ENCODE measurements at regions not wholly inside any gene's neighbourhood (a gene's known extent, or its start where the extent isn't known, plus 50 kb on each side); places are given as distances from the start of the nearest gene placed in this dataset.

- TF ChIP-seq EZH2phosphoT487 (conservative IDR thresholded peaks at IDR 0.05; ENCODE audit: low read length) (no peak), CTCF (IDR thresholded peaks at IDR 0.05; ENCODE audit: insufficient read depth, low read length, poor library complexity, severe bottlenecking) (no peak)
- Histone ChIP-seq H3K27ac (ENCODE audit: low read depth, low read length) (no peak overlapping the region), H3F3A (ENCODE audit: insufficient read depth) (no peaks in the 10 kb centered on the region), H2AFZ (ENCODE audit: low read depth, low read length, severe bottlenecking) (no peak overlapping the region), H3K9ac (ENCODE audit: low read length) (no peak overlapping the region), H3K79me2 (ENCODE audit: insufficient read depth, low read length) (no peaks in the 10 kb centered on the region), H3K4me2 (ENCODE audit: low read depth, low read length, poor library complexity, severe bottlenecking) (no peak overlapping the region), H3K27me3 (ENCODE audit: low read length) (no peaks in the 10 kb centered on the region), H4K20me1 (ENCODE audit: low read depth, low read length) (no peaks in the 10 kb centered on the region), H3K9me3 (ENCODE audit: insufficient read depth, low read length) (no peaks in the 10 kb centered on the region), H3K9me2 (replicated peaks; ENCODE audit: insufficient read depth, low read length) (no peaks in the 10 kb centered on the region), H3K36me3 (ENCODE audit: low read length) (no peaks in the 10 kb centered on the region), H3K4me3 (ENCODE audit: insufficient read depth, low read length, poor library complexity, severe bottlenecking) (no peak overlapping the region)
These were observed 262.7 kb upstream of the CLINT1 start for GRCh38 chr5:158121678-158122077.

- no peaks in the 10 kb centered on the region for H4K20me1 ChIP-seq (ENCODE audit: low read depth, low read length)
- no peak for TF ChIP-seq CTCF (IDR thresholded peaks at IDR 0.05; ENCODE audit: insufficient read depth, low read length, poor library complexity, severe bottlenecking)
- TF ChIP-seq EZH2phosphoT487 (conservative IDR thresholded peaks at IDR 0.05; ENCODE audit: low read length), result no peak
- no peak overlapping the region for H3K4me3 ChIP-seq (ENCODE audit: insufficient read depth, low read length, poor library complexity, severe bottlenecking)
- H3K27ac ChIP-seq (ENCODE audit: low read depth, low read length), result no peak overlapping the region
- no peak overlapping the region for H3K4me2 ChIP-seq (ENCODE audit: low read depth, low read length, poor library complexity, severe bottlenecking)
- H3K27me3 ChIP-seq (ENCODE audit: low read length), result no peaks in the 10 kb centered on the region
- no peaks in the 10 kb centered on the region for H3K9me2 ChIP-seq (replicated peaks; ENCODE audit: insufficient read depth, low read length)
- no peaks in the 10 kb centered on the region for H3K79me2 ChIP-seq (ENCODE audit: insufficient read depth, low read length)
- no peak overlapping the region for H3K9ac ChIP-seq (ENCODE audit: low read length)
- H3K36me3 ChIP-seq (ENCODE audit: low read length), result no peaks in the 10 kb centered on the region
- no peaks in the 10 kb centered on the region for H3F3A ChIP-seq (ENCODE audit: insufficient read depth)
- H3K9me3 ChIP-seq (ENCODE audit: insufficient read depth, low read length), result no peaks in the 10 kb centered on the region
- no peak overlapping the region for H2AFZ ChIP-seq (ENCODE audit: low read depth, low read length, severe bottlenecking)
These were observed 261.8 kb upstream of the CLINT1 start for GRCh38 chr5:158120760-158121159.

- no peaks in the 10 kb centered on the region for H3K9me2 ChIP-seq (replicated peaks; ENCODE audit: insufficient read depth, low read length)
- H4K20me1 ChIP-seq (ENCODE audit: low read depth, low read length), result no peaks in the 10 kb centered on the region
- H3K27me3 ChIP-seq (ENCODE audit: low read length), result no peaks in the 10 kb centered on the region
- no peaks in the 10 kb centered on the region for H3K36me3 ChIP-seq (ENCODE audit: low read length)
- no peak overlapping the region for H3K4me2 ChIP-seq (ENCODE audit: low read depth, low read length, poor library complexity, severe bottlenecking)
- TF ChIP-seq CTCF (IDR thresholded peaks at IDR 0.05; ENCODE audit: insufficient read depth, low read length, poor library complexity, severe bottlenecking) (no peak), EZH2phosphoT487 (conservative IDR thresholded peaks at IDR 0.05; ENCODE audit: low read length) (no peak)
- no peaks in the 10 kb centered on the region for H3K79me2 ChIP-seq (ENCODE audit: insufficient read depth, low read length)
- no peak overlapping the region for H3K9ac ChIP-seq (ENCODE audit: low read length)
- no peaks in the 10 kb centered on the region for H3F3A ChIP-seq (ENCODE audit: insufficient read depth)
- H3K27ac ChIP-seq (ENCODE audit: low read depth, low read length), result no peak overlapping the region
- H3K9me3 ChIP-seq (ENCODE audit: insufficient read depth, low read length), result no peaks in the 10 kb centered on the region
- H3K4me3 ChIP-seq (ENCODE audit: insufficient read depth, low read length, poor library complexity, severe bottlenecking), result no peak overlapping the region
- H2AFZ ChIP-seq (ENCODE audit: low read depth, low read length, severe bottlenecking), result no peak overlapping the region
These were observed 261.2 kb upstream of the CLINT1 start for GRCh38 chr5:158119961-158120723.

Measured in SU-DHL-6 (cell line).